CD4-positive, CD25-positive, alpha-beta regulatory T cell (primary cell): ENCODE measurements at regions not wholly inside any gene's neighbourhood (a gene's known extent, or its start where the extent isn't known, plus 50 kb on each side); places are given as distances from the start of the nearest gene placed in this dataset.

ENCODE experiments used
- ATAC-seq, 2 donors: fragments of 150-1000 bp; cut with Tn5 transposase; one replicate each; pipeline ENCODE4 v1.10.0; 2021; ENCODE audit warnings: low read depth in 2 of 2, moderate number of reproducible peaks in 2 of 2, moderate library complexity in 1 of 2
- DNase-seq, 3 donors: peaks; one replicate each; pipeline versions ENCODE4 v3.0.0 to v3.0.0-alpha.2; 2012 to 2022; ENCODE audit warnings: mixed read lengths in 1 of 3
- H3K27ac ChIP-seq: one replicate; pipeline ENCODE4 v1.7.0; 2013; ENCODE audit warnings: mild to moderate bottlenecking, low read length; ENCODE audit not compliant: insufficient read depth, poor library complexity, severe bottlenecking
- H3K27me3 ChIP-seq: one replicate; pipeline ENCODE4 v1.7.0; 2013; ENCODE audit warnings: low read length; ENCODE audit not compliant: control insufficient read depth, insufficient read depth
- H3K36me3 ChIP-seq: one replicate; pipeline ENCODE4 v1.7.0; 2013; ENCODE audit warnings: mild to moderate bottlenecking, low read length, moderate library complexity; ENCODE audit not compliant: control insufficient read depth, insufficient read depth
- H3K4me1 ChIP-seq: 2 replicates; pipeline ENCODE4 v1.7.0; 2013; ENCODE audit warnings: mild to moderate bottlenecking, low read length; ENCODE audit not compliant: insufficient read depth, control insufficient read depth, poor library complexity, severe bottlenecking
- H3K4me3 ChIP-seq: one replicate; pipeline ENCODE4 v1.7.0; 2013; ENCODE audit warnings: low read depth, mild to moderate bottlenecking, low read length, moderate library complexity
- H3K9me3 ChIP-seq, 2 experiments: 1 replicate in 1 of 2; 2 replicates in 1 of 2; pipeline ENCODE4 v1.7.0; 2013; ENCODE audit warnings: low read length in 2 of 2, mild to moderate bottlenecking in 1 of 2, moderate library complexity in 1 of 2; ENCODE audit not compliant: control insufficient read depth in 2 of 2
- H3K27ac Mint-ChIP-seq, 3 donors: one replicate each; pipeline ENCODE4 v1.8.0; 2020 to 2022; ENCODE audit warnings: mild to moderate bottlenecking in 3 of 3, mixed read lengths in 3 of 3, moderate library complexity in 2 of 3
- H3K27me3 Mint-ChIP-seq: one replicate; pipeline ENCODE4 v1.8.0; 2022; ENCODE audit warnings: mild to moderate bottlenecking, mixed read lengths
- H3K36me3 Mint-ChIP-seq: one replicate; pipeline ENCODE4 v1.8.0; 2020; ENCODE audit warnings: mixed read lengths
- H3K4me1 Mint-ChIP-seq, 4 donors: one replicate each; pipeline ENCODE4 v1.8.0; 2020 to 2022; ENCODE audit warnings: mixed read lengths in 4 of 4, mild to moderate bottlenecking in 1 of 4
- H3K4me3 Mint-ChIP-seq, 4 donors: one replicate each; pipeline ENCODE4 v1.8.0; 2020 to 2022; ENCODE audit warnings: mild to moderate bottlenecking in 4 of 4, mixed read lengths in 4 of 4, moderate library complexity in 3 of 4
- H3K9me3 Mint-ChIP-seq, 7 donors: one replicate each; pipeline ENCODE4 v1.8.0; 2020 to 2022; ENCODE audit warnings: mixed read lengths in 7 of 7, mild to moderate bottlenecking in 3 of 7, moderate library complexity in 2 of 7

DNA sequence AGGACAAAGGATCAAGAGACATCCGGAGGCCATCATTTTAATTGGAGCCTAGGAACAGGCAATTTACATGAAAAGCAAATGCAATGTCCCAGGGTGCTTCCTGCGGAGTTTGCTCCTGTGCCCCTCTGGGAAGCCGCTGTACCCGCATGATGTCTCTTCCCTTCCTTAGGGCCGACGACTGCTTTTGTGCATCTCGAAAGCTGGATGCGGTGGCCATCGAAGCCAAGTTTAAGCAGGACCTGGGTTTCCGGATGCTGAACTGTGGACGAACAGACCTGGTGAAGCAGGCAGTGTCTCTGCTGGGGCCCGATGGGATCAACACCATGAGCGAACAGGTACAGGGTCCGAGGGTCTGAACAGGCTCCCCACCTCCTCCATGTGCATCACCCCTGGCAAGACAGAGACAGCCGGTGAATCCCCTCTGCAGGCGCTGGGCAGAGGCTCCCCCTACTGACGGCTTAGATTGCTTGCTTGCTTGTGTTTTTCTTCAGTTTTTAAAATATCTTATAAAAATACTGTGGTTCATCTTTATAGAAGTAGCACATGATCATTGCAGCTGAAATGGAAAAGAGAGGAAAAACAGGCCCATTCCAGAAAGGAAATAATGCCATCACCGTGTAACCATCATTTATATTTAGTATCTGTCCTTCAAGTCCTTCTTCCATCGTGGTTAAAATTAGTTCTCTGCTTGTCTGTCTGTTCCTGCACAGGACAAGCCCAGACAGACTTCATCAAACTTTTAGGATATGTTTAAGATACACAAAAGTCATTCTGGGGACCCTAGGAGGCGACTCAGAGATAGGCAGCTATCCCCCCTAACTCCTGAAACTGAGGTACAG is 75.4 kb upstream of the PWP1 start:
- Mint-ChIP-seq H3K4me3 (no peak overlapping the region), H3K27me3 (no peaks in the 10 kb centered on the region), H3K4me1 (peaks cover 0 to 2% (median 0%) of the 10 kb centered on the region in 4 donors), H3K36me3 (peaks cover 11% of the 10 kb centered on the region), H3K9me3 (no peaks in the 10 kb centered on the region), H3K27ac (peak overlapping the region in 1 of 3 donors; percentile 17)
- DNase-seq: peak in 1 of 3 donors; percentile 44
- H3K4me3 ChIP-seq: no peak overlapping the region
- no peak overlapping the region for H3K27ac ChIP-seq
- no peaks in the 10 kb centered on the region for H3K9me3 ChIP-seq
- H3K4me1 ChIP-seq: no peaks in the 10 kb centered on the region
- ATAC-seq: no peak
- no peaks in the 10 kb centered on the region for H3K36me3 ChIP-seq
- no peaks in the 10 kb centered on the region for H3K27me3 ChIP-seq

DNA sequence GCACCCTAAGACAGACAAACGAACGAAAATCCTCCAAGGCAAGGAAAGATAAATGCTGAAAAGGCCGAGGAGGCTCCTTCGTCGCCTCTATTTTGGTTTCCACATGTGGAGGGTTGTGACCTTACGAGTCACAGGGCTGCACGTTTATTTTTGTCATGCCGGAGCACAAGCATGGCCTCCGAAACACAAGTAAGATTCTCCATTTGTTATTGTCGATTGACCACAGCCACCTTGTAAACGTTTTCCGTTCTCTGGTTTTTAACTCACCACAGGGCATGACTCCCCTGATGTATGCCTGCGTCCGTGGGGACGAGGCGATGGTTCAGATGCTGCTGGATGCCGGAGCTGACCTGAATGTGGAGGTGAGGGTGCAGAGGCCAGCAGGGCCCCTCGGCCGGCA is 73.1 kb upstream of the PWP1 start:
- no peak overlapping the region for H3K4me3 Mint-ChIP-seq
- H3K36me3 Mint-ChIP-seq: peaks cover 15% of the 10 kb centered on the region
- H3K36me3 ChIP-seq: no peaks in the 10 kb centered on the region
- H3K27me3 Mint-ChIP-seq: no peaks in the 10 kb centered on the region
- H3K27ac ChIP-seq: no peak overlapping the region
- H3K4me1 Mint-ChIP-seq: no peaks in the 10 kb centered on the region
- no peaks in the 10 kb centered on the region for H3K9me3 ChIP-seq
- no peak overlapping the region for H3K27ac Mint-ChIP-seq
- DNase-seq (no peak), ATAC-seq (no peak)
- no peak overlapping the region for H3K4me3 ChIP-seq
- no peaks in the 10 kb centered on the region for H3K27me3 ChIP-seq
- H3K4me1 ChIP-seq: no peaks in the 10 kb centered on the region
- H3K9me3 Mint-ChIP-seq: no peaks in the 10 kb centered on the region

DNA sequence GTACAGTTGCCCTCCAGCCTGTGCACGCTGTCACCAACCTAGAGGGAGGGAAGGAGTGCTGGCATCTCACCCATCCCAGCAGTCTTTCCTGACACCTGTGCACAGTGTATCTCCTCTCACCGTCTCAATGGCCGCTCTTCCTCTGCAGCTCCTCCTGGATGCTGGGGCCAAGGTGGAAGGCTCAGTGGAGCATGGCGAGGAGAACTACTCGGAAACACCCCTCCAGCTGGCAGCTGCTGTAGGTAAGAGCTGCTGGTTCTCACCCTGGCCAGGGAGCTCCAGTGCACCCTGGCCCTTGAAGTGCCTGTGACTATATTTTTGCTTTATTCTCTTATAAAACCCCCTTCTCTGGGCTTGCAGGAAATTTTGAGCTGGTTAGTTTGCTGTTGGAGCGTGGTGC is 68.7 kb upstream of the PWP1 start:
- Mint-ChIP-seq H3K4me1 (no peaks in the 10 kb centered on the region), H3K9me3 (no peaks in the 10 kb centered on the region), H3K36me3 (peaks cover 30% of the 10 kb centered on the region), H3K27me3 (no peaks in the 10 kb centered on the region), H3K4me3 (no peak overlapping the region), H3K27ac (no peak overlapping the region)
- no peaks in the 10 kb centered on the region for H3K27me3 ChIP-seq
- no peaks in the 10 kb centered on the region for H3K4me1 ChIP-seq
- H3K27ac ChIP-seq: no peak overlapping the region
- H3K4me3 ChIP-seq: no peak overlapping the region
- H3K9me3 ChIP-seq: no peaks in the 10 kb centered on the region
- DNase-seq (no peak), ATAC-seq (no peak)
- H3K36me3 ChIP-seq: peaks cover 4% of the 10 kb centered on the region

DNA sequence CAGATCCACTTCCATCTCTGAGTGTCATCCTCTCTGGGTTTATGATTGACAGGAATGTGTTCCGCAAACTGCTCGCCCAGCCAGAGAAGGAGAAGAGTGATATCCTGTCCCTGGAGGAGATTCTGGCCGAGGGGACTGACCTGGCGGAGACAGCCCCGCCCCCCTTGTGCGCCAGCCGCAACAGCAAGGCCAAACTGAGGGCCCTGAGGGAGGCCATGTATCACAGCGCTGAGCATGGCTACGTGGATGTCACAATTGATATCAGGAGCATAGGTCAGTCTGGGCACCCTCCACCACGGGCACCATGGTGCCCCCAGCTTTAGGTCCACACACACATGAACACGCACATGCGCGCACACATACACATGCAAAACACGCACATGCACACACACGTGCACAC is 67.5 kb upstream of the PWP1 start:
- H3K4me1 ChIP-seq: no peaks in the 10 kb centered on the region
- no peak overlapping the region for H3K27ac ChIP-seq
- H3K27ac Mint-ChIP-seq: no peak overlapping the region
- H3K4me3 ChIP-seq: no peak overlapping the region
- no peaks in the 10 kb centered on the region for H3K27me3 ChIP-seq
- no peaks in the 10 kb centered on the region for H3K27me3 Mint-ChIP-seq
- no peaks in the 10 kb centered on the region for H3K9me3 ChIP-seq
- DNase-seq (no peak), ATAC-seq (no peak)
- H3K36me3 ChIP-seq: peaks cover 4% of the 10 kb centered on the region
- H3K9me3 Mint-ChIP-seq: no peaks in the 10 kb centered on the region
- H3K36me3 Mint-ChIP-seq: peaks cover 30% of the 10 kb centered on the region
- no peak overlapping the region for H3K4me3 Mint-ChIP-seq
- no peaks in the 10 kb centered on the region for H3K4me1 Mint-ChIP-seq

DNA sequence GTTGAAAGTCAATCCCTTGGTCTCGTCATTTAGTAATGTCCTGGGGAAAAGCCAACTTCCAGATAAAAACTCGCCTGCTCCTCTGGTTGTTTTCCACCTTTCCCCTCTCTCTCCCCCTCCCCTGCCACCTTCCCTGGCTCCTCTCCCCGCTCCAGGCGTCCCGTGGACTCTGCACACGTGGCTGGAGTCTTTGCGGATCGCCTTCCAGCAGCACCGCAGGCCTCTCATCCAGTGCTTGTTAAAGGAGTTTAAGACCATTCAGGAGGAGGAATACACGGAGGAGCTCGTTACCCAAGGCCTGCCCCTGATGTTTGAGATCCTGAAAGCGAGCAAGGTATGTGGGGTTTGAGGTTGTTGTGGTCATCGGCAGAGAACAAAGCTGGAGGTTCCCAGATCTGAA is 65.8 kb upstream of the PWP1 start:
- ATAC-seq (no peak), DNase-seq (no peak)
- no peak overlapping the region for H3K27ac Mint-ChIP-seq
- peaks cover 4% of the 10 kb centered on the region for H3K36me3 ChIP-seq
- H3K4me1 Mint-ChIP-seq: no peaks in the 10 kb centered on the region
- H3K9me3 Mint-ChIP-seq: peaks cover 0 to 2% (median 0%) of the 10 kb centered on the region in 7 donors
- H3K36me3 Mint-ChIP-seq: peaks cover 37% of the 10 kb centered on the region
- H3K4me3 Mint-ChIP-seq: no peak overlapping the region
- H3K4me1 ChIP-seq: no peaks in the 10 kb centered on the region
- H3K27me3 Mint-ChIP-seq: no peaks in the 10 kb centered on the region
- no peaks in the 10 kb centered on the region for H3K27me3 ChIP-seq
- peaks cover 0 to 4% of the 10 kb centered on the region in 2 experiments for H3K9me3 ChIP-seq
- no peak overlapping the region for H3K27ac ChIP-seq
- no peak overlapping the region for H3K4me3 ChIP-seq

DNA sequence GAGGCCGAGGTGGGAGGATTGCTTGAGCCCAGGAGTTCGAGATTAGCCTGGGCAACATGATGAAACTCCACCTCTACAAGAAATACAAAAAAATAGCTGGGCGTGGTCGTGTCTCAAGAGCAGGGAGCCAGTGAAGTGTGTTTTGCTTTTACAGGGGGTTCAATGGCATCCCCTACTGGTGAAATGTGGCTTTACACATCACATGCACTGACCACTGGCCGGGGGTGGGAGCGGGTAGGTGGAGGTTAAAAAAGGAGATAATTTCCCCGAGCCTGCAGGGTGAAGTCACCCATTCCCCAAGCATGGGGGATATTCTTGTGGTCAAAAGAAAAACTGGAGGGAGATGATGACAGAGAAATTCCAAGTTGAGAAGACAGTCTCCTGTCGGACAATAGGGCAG is 63.6 kb upstream of the PWP1 start:
- Mint-ChIP-seq H3K9me3 (peaks cover 0 to 5% (median 2%) of the 10 kb centered on the region in 7 donors), H3K27ac (no peak overlapping the region), H3K27me3 (no peaks in the 10 kb centered on the region), H3K36me3 (peaks cover 42% of the 10 kb centered on the region), H3K4me1 (no peaks in the 10 kb centered on the region), H3K4me3 (no peak overlapping the region)
- H3K27ac ChIP-seq: no peak overlapping the region
- no peaks in the 10 kb centered on the region for H3K27me3 ChIP-seq
- no peak for ATAC-seq
- H3K36me3 ChIP-seq: peaks cover 4% of the 10 kb centered on the region
- H3K9me3 ChIP-seq: peaks cover 0 to 5% of the 10 kb centered on the region in 2 experiments
- no peak overlapping the region for H3K4me3 ChIP-seq
- no peaks in the 10 kb centered on the region for H3K4me1 ChIP-seq
- peak in 1 of 3 donors; percentile 16 for DNase-seq

DNA sequence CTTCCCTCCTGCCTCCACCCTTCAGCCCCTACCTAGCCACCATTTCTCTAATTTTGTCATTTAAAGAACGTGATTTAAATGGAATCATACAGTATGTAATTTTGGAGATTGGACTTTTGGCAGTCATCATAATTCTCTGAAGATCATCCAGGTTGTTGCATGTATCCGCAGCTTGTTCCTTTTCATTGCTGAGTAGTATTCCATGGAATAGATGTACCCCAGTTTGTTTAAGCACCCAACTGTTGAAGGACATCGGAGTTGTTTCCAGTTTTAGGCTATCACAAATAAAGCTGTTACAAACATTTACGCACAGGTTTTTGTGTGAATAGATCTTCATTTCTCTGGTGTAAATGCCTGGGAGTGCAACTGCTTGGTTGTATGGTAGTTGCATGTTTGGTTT is 61.1 kb upstream of the PWP1 start:
- H3K9me3 Mint-ChIP-seq: peaks cover 0 to 5% (median 2%) of the 10 kb centered on the region in 7 donors
- peaks cover 34% of the 10 kb centered on the region for H3K36me3 Mint-ChIP-seq
- ATAC-seq (no peak), DNase-seq (no peak)
- Histone ChIP-seq H3K36me3 (no peaks in the 10 kb centered on the region), H3K27ac (no peak overlapping the region), H3K27me3 (no peaks in the 10 kb centered on the region), H3K9me3 (peaks cover 0 to 5% of the 10 kb centered on the region in 2 experiments), H3K4me1 (no peaks in the 10 kb centered on the region), H3K4me3 (no peak overlapping the region)
- H3K4me3 Mint-ChIP-seq: no peak overlapping the region
- H3K27ac Mint-ChIP-seq: no peak overlapping the region
- H3K4me1 Mint-ChIP-seq: no peaks in the 10 kb centered on the region
- no peaks in the 10 kb centered on the region for H3K27me3 Mint-ChIP-seq

DNA sequence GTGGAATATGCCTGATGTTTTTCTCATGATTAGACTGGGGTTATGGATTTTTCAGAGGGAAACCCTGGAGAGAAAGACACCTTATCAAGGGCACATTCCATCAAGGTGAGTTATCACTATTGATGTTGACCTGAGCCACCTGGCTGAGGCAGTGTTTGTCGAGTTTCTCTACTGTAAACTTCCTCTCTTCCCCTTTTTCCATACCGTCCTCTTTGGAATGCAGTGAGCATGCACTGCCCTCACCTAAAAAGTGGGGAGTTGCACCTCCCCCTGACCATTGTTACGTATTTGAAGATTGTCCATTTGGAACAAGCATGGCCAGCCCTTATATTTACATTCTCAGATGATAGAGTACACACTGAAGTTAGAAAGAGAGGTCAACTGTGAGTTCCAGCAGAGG is 53.9 kb upstream of the PWP1 start:
- no peak overlapping the region for H3K4me3 ChIP-seq
- ATAC-seq (no peak), DNase-seq (no peak)
- no peaks in the 10 kb centered on the region for H3K4me1 ChIP-seq
- H3K36me3 ChIP-seq: no peaks in the 10 kb centered on the region
- H3K27ac Mint-ChIP-seq: peak overlapping the region in 1 of 3 donors; percentile 26
- H3K27ac ChIP-seq: no peak overlapping the region
- peaks cover 29% of the 10 kb centered on the region for H3K36me3 Mint-ChIP-seq
- H3K9me3 Mint-ChIP-seq: peaks cover 0 to 1% (median 0%) of the 10 kb centered on the region in 7 donors
- no peaks in the 10 kb centered on the region for H3K27me3 Mint-ChIP-seq
- no peaks in the 10 kb centered on the region for H3K27me3 ChIP-seq
- no peaks in the 10 kb centered on the region for H3K4me1 Mint-ChIP-seq
- H3K4me3 Mint-ChIP-seq: no peak overlapping the region
- H3K9me3 ChIP-seq: no peaks in the 10 kb centered on the region
